Fibroblast of lung (primary cell): ENCODE measurements at regions not wholly inside any gene's neighbourhood (a gene's known extent, or its start where the extent isn't known, plus 50 kb on each side); places are given as distances from the start of the nearest gene placed in this dataset.

Experiments
- CTCF ChIP-seq, 2 donors: IDR thresholded peaks in 1 of 2; conservative IDR thresholded peaks in 1 of 2; 1 replicate in 1 of 2; 2 replicates in 1 of 2; pipeline ENCODE4 v1.5.1; 2011 to 2012; ENCODE audit warnings: low read length in 2 of 2, control low read depth in 1 of 2, inconsistent platforms in 1 of 2, low read depth in 1 of 2, mild to moderate bottlenecking in 1 of 2
- EZH2 ChIP-seq: IDR thresholded peaks from 2 replicates; pipeline ENCODE4 v1.5.1; 2012; ENCODE audit warnings: low read length, control low read depth, mild to moderate bottlenecking; ENCODE audit errors: missing control alignments

- no peak for TF ChIP-seq CTCF (conservative IDR thresholded peaks at IDR 0.05 in 1 of 2, IDR thresholded peaks at IDR 0.05 in 1 of 2; ENCODE audit: low read depth in 1 of 2, low read length in 2 of 2)
- no peak for TF ChIP-seq EZH2
These were observed 240.4 kb downstream of the EDEM1 start for GRCh38 chr3:5427938-5428337.
